ENCODE measurements at regions not wholly inside any gene's neighbourhood (a gene's known extent, or its start where the extent isn't known, plus 50 kb on each side); places are given as distances from the start of the nearest gene placed in this dataset.

DNA sequence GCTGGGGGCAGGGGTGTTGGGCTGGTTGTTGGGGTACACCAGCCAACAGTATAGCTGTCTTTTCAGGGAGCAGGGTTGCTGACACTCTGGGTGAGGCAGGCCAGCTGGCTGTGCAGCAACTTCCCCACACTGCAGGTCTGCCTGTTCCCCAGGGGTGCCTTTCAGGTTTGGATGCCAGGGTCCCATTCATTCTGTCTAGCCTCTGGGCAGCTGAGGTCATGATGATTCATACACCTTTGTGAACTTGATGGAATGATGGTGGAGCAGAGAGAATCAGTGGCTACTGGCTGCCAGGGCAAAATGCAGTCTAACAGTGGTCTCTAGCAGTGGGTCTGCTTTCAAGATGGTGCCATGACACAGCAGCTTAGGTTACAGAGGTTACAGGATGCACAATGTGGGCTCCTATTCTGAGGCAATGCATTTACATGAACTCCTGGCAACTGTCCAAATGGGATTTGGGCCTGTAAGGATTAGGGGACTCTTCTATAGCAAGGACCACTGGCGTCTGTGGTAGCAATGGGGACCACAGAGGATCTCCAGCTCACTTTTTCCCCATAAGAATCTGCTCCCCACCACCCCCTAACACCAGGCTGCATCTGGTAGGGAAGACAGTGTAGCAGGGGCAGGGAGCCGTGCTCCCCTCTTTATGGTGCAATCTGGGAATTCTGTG, 103.7 kb downstream of the FEM1C start:
- WGBS, 3 donors: 78 to 81% (median 81%) methylated on average over 2 of the region's 2 CpGs
- intact Hi-C loops (cut with DNase I): no loop called here
- no peaks in the 10 kb centered on the region for H3K4me1 ChIP-seq (ENCODE audit: insufficient read depth)

DNA sequence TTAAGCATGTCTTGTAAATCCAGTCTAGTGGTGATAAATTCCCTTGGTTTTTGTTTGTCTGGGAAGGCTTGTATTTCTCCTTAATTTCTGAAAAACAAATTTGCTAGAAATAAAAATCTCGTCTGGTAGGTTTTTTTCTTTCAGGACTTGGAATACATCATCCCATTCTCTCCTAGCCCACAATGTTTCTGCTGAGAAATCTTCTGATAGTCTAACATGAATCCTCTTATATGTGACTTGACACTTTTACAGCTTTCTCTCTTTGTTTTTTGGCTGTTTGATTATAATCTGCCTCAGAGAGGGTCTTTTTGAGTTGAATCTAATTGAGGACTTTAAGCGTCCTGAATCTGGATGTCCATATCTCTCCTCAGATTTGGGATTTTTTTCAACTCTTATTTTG, 104.9 kb downstream of the FEM1C start:
- 77 to 80% (median 78%) methylated on average over 2 of the region's 2 CpGs for WGBS, 3 donors
- DNase-seq: no peak
- H3K27ac ChIP-seq: no peak overlapping the region
- no peak overlapping the region for H3K4me3 ChIP-seq
- intact Hi-C loops (cut with DNase I): no loop called here
- no peaks in the 10 kb centered on the region for H3K4me1 ChIP-seq (ENCODE audit: insufficient read depth)
- H3K36me3 ChIP-seq: no peaks in the 10 kb centered on the region
- no peaks in the 10 kb centered on the region for H3K27me3 ChIP-seq
- H3K9me3 ChIP-seq: peaks cover 0 to 3% of the 10 kb centered on the region in 2 donors
- TF ChIP-seq EP300 (IDR thresholded peaks at IDR 0.05): no peak
- TF ChIP-seq, protein P1, sequence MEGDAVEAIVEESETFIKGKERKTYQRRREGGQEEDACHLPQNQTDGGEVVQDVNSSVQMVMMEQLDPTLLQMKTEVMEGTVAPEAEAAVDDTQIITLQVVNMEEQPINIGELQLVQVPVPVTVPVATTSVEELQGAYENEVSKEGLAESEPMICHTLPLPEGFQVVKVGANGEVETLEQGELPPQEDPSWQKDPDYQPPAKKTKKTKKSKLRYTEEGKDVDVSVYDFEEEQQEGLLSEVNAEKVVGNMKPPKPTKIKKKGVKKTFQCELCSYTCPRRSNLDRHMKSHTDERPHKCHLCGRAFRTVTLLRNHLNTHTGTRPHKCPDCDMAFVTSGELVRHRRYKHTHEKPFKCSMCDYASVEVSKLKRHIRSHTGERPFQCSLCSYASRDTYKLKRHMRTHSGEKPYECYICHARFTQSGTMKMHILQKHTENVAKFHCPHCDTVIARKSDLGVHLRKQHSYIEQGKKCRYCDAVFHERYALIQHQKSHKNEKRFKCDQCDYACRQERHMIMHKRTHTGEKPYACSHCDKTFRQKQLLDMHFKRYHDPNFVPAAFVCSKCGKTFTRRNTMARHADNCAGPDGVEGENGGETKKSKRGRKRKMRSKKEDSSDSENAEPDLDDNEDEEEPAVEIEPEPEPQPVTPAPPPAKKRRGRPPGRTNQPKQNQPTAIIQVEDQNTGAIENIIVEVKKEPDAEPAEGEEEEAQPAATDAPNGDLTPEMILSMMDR (IDR thresholded peaks at IDR 0.05): no peak
- no peak for TF ChIP-seq POLR2A (IDR thresholded peaks at IDR 0.05)

More for the DNA sequence above, 103.7 kb downstream of the FEM1C start:
- no peak for TF ChIP-seq POLR2A (IDR thresholded peaks at IDR 0.05)
- TF ChIP-seq, protein P1 (IDR thresholded peaks at IDR 0.05): no peak
- no peak for TF ChIP-seq EP300 (IDR thresholded peaks at IDR 0.05)
- Histone ChIP-seq H3K27me3 (no peaks in the 10 kb centered on the region), H3K36me3 (no peaks in the 10 kb centered on the region), H3K4me3 (no peak overlapping the region), H3K27ac (no peak overlapping the region), H3K9me3 (peaks cover 0 to 3% of the 10 kb centered on the region in 2 donors)
- no peak for DNase-seq

DNA sequence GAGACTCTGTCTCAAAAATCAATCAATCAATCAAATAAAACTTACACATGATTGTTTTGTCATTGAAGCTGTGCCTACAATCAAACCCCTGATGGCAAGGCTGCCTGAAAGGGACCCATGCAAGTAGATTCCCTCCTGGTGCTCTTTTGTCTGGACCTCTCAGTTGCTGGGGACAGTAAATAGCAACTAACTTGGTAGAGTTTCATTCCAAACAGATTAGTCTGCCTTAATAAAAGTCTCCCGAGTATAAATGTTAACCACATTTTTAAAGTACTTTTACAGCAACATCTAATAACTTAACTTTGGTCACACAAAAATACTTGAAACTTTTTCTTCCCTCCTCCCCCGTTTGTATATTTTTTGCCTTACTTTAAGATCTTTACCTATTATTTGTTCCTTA, 105.5 kb downstream of the FEM1C start:
- DNase-seq: no peak
- Histone ChIP-seq H3K36me3 (no peaks in the 10 kb centered on the region), H3K27ac (no peak overlapping the region), H3K4me1 (ENCODE audit: insufficient read depth) (no peaks in the 10 kb centered on the region), H3K9me3 (peaks cover 0 to 3% of the 10 kb centered on the region in 2 donors), H3K4me3 (no peak overlapping the region), H3K27me3 (no peaks in the 10 kb centered on the region)
- intact Hi-C loops (cut with DNase I): no loop called here
- WGBS, 3 donors: 76 to 82% (median 78%) methylated on average over 2 of the region's 2 CpGs
- TF ChIP-seq, protein P1 (IDR thresholded peaks at IDR 0.05): no peak
- TF ChIP-seq POLR2A (IDR thresholded peaks at IDR 0.05) (no peak), EP300 (IDR thresholded peaks at IDR 0.05) (no peak)

DNA sequence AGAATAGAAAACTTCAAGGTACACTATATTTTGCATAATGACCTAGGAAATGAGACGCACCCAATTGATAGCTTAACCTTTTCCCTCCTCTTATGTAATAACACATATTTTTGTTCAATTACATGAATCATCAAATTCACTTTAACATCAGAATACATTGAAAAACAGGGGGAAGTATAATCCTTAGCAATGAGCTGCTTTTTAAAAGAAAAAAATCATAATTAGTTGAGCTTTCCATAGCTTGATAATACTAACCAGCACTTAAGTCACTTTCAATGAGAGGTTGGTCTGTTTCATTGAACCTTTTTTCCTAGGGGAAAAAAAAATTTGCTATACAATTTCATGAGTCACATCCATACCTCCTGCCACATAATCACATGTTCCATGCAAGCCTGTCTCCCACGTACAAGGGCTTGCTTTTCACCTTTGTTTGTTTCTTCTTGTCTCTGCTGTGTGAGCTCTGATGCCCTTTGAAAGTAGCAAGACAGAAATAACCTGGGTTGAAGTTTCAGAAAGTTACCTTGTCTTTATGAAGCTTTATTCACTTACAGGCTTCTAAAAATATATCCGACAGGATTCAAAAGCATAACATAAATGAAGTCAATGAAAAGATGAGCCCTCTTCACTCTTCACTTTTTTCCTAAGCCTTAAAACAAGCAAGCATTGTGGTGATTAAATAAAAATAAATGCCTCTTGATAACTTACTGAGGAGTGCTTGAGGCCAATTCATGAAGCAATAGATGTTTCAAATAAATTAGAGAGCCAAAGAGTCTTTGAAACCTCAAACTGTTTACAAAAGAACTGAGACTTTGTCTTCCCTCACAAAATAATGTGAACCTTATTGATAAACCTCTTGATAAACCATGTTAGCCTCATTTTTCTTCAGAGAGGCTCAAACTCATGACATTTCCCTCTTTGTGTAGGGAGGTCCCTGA, 108.5 kb downstream of the FEM1C start:
- no peak for TF ChIP-seq EP300 (IDR thresholded peaks at IDR 0.05)
- no peak for TF ChIP-seq POLR2A (IDR thresholded peaks at IDR 0.05)
- TF ChIP-seq, protein P1 (IDR thresholded peaks at IDR 0.05): no peak
- Histone ChIP-seq H3K36me3 (no peaks in the 10 kb centered on the region), H3K27ac (no peak overlapping the region), H3K4me3 (no peak overlapping the region), H3K4me1 (ENCODE audit: insufficient read depth) (no peaks in the 10 kb centered on the region), H3K9me3 (peaks cover 0 to 3% of the 10 kb centered on the region in 2 donors), H3K27me3 (no peaks in the 10 kb centered on the region)
- intact Hi-C loops (cut with DNase I): no loop called here
- 55 to 59% (median 58%) methylated on average over 3 of the region's 3 CpGs for WGBS, 3 donors
- no peak for DNase-seq

Data from ovary (tissue), 7 donors.